COLO668 (cell line): ENCODE measurements at regions not wholly inside any gene's neighbourhood (a gene's known extent, or its start where the extent isn't known, plus 50 kb on each side); places are given as distances from the start of the nearest gene placed in this dataset.
"Not testable (repeated sequence)": the region's sequence is repeated elsewhere in the genome, so short reads cannot be mapped to it uniquely, and the experiment has no call there.

ENCODE experiments used
- DNase-seq: peaks from one replicate; lab custom pipeline; 2025; ENCODE audit not compliant: unreplicated experiment; lab: John Stamatoyannopoulos, UW

DNA sequence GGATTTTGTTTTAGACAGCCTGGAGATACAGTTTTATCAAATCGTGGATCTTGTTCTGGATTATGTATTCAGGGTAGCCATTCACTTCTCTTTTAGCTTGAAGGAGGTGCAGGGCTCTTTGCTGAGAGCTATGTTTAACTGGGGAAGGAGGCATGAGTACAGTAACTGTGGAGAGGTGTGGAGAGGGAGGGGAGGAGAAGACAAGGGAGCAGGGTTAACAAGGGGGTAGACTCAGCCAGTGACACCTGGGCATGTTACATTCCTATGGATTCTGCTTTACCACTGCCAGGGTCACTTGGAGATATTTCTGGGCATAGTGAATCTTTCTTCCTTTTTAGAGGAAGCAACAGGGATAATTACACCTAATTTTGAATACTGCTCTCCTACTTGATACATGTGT is 536.0 kb downstream of the TMEM135 start:
- no peak for DNase-seq

DNA sequence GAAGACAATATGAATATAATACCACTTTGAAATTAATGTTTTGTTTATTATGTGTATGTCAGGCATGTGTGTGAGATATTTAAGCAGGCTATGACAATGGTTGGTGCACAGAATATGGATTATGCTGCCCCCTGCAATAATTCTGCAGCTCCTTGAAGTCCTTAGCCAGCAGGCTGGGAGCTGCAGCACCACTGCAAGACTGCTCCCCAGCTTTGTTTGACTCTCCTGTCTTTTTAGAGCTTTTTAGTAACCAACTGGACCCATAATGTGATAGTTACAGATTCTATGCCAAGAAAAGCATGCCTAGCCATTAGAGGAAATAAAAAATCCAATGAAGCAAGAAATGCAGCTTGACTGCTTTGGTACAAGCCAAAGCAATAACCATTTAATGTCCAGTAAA is 535.1 kb downstream of the TMEM135 start:
- DNase-seq, result no peak

DNA sequence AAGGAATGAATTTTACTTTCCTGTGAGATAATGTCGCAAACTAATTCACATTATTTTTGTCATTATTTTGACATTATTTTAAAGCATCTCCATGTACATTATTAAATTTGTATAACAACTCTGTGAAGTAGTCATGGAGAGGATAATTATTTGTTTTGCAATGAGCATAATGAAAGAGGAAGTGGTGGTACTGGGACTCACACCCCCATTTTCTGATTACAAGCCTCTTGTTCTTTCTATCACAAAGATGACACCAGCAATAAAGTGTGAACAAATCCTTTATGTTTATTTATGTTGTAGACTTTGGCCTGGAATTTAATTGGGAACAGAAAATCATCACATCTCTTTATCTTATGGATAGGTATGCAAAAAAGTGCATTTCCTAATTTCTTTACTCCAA is 522.6 kb downstream of the TMEM135 start:
- no peak for DNase-seq

DNA sequence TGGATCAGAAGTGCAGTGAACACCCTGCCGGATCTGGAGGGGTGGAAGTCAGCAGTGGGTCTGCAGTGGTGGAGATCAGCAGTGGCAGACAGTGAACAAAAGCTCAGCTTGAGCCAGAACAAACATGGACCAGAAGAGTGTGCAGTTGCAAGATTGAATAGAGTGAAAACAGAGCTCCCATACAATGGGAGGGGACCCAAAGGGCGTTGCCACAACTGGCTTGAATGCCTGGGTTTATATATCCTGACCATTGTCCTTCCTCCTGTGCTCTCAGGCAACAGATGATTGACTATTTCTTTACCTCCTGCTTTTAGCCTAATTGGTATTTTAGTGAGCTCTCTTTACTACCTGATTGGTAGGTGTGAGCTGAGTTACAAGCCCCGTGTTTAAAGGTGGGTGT is 522.1 kb downstream of the TMEM135 start:
- peak; percentile 5 for DNase-seq

DNA sequence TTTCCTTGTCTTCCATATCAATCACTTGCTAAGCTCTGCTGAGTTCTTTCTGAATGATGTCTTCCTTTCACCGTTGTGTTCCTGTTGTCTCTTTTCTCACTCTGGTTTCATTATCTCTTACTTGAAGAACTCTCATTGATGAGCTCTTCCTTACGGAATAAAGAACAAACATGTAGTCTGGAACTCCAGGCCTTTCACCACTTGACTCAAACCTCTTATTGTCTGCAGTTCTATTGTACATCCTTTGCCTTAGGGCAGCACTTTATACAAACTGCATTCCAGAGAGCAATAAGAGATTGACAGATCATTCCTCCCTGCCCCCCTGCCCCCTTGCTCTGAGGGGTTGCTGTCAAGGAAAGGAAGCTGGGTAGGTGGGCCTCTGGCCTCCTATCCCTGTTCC is 517.4 kb downstream of the TMEM135 start:
- no peak for DNase-seq

DNA sequence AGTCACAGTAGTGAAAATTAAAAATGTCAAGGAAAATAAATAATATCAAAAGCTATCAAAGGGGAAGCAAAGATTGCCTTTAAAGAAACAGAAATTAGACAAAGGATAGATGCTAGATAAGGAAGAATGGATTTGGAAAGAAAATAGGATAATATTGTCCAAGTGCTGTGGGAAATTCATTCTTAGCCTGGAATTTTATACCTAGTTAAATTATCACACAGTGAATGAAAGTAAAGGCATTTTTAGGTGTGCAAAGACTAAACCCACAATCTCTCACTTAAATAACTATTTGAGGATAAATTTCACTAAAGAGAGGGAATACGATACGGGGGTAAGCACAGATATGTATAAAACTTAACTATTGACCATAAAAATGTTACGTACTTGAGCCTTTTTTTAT is 511.1 kb downstream of the TMEM135 start:
- no peak for DNase-seq

DNA sequence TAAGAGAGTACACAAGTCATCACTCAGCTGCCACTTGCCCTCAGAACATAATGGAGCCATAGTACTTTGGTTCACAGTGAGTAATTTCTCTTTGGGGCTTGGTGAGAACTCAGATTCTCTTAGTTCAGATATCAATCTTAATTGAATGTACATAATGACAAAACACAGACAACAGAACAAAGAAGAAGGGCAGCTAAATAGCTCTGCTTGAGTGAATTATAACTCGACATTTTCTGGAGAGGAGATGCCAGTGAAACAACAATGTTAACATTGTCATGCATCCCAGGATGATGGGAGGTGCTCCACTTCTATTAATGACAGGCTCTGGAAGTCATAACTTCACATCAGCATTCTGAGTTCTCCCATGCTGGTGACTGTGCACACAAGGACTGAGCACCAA is 508.1 kb downstream of the TMEM135 start:
- DNase-seq, result no peak

DNA sequence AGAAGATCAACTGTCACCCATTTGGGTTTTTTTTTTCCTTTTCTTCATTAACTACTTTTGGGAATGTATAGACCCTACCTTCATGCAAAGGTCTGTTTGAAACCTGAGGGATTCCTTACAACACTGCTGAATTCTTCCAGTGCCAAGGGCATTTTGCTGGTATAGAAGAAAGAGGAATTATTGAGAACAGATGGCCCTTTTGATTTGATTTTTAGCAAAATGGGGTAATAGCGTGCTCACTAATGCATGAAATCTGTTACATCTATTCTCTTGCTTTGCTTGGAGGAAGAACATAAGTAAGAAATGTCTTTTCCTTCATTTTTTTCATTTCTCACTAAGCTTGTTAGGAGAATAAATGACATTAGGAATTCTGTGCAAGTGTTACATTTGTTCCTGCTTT is 501.9 kb downstream of the TMEM135 start:
- DNase-seq, result no peak

DNA sequence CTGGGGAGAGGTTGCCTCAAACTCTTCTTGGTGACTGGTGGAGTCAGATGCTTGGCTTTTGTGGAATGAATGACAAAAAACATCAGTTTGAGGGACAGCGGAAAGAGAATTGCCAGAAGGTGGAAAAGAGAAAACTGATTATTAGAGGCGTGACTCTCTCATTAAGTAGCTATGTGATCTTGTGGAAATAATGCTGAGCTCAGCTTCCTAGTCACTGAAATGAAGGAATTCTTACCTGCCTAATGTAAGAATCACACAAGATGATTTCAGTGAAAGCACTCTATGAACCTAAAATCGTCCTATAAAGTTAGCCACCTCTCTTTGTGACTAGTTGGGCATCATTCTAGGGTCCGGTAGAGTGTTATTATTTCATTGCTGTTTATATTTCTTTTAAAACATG is 498.8 kb downstream of the TMEM135 start:
- DNase-seq, result no peak

DNA sequence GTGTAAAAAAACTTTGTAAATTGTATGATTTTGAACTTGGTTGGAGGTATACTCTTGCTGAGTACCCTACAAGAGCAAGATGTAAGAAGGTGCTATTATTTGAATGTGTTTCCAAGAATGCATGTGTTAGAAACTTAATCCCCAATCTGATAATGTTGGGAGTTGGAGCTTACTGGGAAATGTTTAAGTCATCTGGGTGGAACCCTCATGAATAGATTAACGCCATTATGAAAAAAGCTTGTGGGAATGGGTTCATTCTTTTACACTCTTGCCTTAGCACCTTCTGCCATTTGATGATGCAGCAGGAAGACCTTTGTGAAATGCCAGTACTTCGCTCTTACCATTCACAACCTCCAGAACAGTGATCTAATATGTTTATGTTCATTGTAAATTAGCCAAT is 498.3 kb downstream of the TMEM135 start:
- DNase-seq, result no peak

DNA sequence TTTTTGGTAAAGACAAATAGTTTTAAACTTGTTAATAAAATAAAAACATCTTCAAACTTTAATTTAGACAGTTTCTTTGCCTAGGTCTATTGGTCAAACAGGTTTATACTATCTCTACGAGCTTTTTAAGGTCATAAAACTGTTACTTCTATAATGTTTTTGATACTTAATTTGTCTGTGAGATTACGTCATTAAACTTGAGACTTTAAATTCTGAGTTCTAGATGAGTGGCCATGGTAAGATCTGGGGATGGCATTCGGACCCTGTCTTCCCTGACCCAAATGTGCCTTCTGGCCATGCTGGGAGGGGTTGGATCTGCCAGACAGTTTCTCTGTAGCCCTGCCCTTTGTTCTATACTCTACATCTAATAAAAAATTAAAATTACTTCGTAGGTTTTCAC is 497.8 kb downstream of the TMEM135 start:
- no peak for DNase-seq

DNA sequence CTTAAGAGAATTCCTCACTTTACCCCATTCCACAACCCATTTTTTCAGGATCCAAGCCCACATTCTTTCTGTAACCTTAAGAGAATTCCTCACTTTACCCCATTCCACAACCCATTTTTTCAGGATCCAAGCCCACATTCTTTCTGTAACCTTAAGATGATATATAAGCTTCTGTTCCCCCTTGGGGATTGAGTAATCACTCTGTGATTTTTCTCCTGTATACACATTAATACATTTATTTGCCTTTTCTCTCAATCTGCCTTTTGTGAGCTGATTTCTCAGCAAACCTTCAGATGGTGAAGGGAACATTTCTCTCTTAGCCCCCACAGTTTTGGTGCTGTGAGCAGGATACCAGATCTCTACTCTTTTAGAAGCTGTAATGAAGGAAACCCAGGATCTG is 494.1 kb downstream of the TMEM135 start:
- not testable (repeated sequence) for DNase-seq

DNA sequence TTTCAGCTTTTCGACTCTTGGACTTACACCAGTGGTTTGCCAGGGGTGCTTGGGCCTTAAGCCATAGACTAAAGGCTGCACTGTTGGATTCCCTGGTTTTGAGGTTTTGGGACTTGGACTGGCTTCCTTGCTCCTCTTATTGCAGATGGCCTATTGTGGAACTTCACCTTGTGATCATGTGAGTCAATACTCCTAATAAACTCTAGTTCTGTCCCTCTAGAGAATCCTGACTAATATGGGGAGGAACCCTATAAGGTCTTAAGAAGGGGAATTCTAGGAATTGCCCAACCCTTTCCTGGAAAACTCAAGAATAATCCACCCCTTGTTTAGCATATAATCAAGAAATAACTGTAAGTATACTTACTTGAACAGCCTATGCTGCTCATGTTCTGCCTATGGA is 491.8 kb downstream of the TMEM135 start:
- DNase-seq, result no peak

DNA sequence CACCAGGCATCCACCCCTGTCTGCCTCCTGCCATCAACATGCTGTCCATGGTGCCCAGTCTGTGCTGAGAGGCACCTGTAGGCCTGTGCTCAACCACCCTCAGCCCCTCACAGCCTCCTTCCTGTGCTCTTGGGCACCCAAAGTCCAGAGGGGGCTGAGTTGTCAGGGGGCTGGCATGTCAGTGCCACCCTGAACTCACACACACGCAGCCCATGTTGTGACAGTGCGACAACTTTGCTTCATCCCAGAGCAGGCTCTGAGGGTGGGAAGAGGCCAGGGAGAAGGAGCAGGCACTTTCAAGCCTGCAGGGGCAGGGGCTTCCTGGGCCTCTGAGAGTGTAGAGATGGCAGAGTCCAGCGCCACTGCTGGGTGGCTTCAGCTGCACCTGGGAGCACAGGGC is 491.0 kb downstream of the TMEM135 start:
- DNase-seq, result no peak

DNA sequence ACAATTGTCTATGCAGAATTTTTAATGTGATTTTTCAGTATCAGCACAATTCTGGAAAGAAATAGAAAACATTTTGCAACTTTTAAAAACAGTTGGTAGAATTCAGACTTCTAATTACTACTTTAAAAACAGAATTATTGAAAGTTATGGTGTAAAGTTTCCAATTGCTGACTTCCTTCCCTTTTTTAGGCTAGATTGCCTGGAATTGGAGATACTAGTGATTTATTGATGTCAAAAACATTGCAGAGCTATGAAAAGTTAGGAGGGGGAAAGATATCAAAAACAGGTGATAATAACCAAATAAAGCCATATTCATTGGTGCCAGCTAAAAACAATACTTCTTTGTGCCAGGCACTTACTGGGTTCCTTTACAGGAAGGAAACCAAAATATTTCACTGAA is 485.5 kb downstream of the TMEM135 start:
- no peak for DNase-seq

DNA sequence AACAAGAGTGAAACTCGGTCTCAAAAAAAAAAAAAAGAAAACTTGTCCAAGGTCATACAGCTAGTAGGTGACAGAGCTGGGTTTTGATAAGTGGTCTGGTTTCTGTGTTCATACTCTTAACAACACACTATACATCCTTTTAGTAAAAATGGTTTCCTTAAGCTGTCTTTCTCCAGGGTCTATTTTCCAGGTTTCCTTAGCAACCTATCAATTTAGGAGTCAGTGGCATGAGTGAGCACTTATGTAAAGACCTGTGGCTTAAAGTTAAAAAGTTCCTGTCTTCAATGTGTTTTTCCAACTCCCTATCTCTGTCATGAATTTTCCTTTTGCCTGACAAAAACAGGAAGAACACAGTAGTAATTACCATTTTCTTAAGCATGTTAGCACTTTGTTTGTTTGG is 480.5 kb downstream of the TMEM135 start:
- no peak for DNase-seq

DNA sequence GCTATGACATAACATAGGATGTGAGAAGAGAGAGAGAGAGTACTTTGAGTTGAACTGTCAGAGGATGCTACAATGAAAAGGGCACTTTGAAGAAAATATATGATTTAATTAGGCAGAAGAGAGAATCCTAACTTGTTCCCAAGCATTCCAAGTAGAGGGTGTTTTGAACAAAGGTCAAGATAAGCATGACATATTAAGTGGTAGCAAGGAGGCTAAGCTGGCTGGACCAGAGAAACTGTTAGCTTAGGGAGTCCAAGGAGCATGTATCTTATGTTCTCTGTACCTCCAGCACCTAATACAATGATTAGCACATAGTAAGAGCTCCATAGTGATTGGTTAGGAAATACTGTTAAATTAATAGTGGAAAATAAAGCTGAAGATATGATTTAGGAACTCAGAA is 479.6 kb downstream of the TMEM135 start:
- no peak for DNase-seq

DNA sequence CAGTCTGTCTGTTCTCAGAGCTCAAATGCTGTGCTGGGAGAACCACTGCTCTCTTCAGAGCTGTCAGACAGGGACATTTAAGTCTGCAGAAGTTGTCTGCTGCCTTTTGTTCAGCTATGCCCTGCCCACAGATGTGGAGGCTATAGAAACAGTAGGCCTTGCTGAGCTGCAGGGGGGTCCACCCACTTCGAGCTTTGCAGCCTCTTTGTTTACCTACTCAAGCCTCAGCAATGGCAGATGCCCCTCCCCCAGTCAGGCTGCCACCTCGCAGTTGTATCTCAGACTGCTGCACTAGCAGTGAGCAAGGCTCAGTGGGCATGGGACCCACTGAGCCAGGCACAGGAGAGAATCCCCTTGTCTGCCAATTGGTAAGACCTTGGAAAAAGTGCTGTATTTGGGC is 470.0 kb downstream of the TMEM135 start:
- not testable (repeated sequence) for DNase-seq

DNA sequence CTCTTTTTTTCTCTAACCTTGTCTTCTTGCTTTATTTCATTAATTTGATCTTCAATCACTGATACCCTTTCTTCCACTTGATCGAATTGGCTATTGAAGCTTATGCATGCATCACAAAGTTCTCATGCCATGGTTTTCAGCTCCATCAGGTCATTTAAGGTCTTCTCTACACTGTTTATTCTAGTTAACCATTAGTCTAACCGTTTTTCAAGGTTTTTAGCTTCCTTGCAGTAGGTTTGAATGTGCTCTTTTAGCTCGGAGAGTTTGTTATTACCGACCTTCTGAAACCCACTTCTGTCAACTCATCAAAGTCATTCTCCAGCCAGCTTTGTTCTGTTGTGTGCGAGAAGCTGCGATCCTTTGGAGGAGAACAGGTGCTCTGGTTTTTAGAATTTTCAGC is 469.2 kb downstream of the TMEM135 start:
- not testable (repeated sequence) for DNase-seq

DNA sequence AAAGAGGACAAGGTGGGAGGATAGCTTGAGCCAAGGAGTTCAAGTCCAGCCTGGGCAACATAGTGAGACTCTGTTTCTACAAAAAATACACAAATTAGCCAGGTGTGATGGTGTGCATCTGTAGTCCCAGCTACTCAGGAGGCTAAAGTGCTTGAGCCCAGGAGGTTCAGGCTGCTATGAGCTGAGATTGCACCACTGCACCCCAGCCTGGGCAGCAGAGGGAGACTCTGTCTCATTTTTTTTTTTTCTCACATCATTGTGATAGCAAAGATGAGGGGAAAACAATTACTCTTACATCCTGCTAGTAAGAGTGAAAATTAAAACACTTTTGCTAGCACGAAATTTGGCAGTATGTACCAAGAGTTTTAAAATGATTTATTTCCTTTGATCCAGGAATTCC is 463.7 kb downstream of the TMEM135 start:
- DNase-seq, result no peak

DNA sequence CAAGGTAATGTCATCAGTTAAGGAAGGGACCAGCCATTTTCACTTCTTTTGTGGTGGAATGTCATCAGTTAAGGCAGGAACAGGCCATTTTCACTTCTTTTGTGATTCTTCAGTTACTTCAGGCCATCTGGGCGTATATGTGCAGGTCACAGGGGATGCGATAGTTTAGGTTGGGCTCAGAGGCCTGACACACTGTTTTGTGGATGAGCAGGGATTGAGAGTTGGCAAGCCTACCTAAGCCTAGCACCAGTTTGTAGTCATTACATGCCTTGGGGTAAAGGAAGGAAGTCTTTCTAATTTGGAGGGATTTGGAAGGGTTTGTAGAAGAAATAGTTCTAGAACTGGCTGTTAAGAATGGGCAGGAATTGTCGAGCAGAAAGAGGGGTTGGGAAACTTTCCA is 457.2 kb downstream of the TMEM135 start:
- not testable (repeated sequence) for DNase-seq

DNA sequence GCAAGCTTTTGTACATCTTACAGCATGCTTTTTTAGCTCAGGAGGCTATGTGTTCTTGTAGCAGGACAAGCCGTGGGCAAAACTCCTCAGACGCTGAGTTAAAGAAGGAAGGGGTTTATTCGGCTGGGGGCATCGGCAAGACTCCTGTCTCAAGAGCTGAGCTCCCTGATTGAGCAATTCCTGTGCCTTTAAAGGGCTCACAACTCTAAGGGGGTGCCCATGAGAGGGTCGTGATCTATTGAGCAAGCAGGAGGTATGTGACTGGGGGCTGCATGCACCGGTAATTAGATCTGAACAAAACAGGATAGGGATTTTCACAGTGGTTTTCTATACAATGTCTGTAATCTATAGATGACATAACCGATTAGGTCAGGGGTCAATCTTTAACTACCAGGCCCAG is 456.3 kb downstream of the TMEM135 start:
- not testable (repeated sequence) for DNase-seq

DNA sequence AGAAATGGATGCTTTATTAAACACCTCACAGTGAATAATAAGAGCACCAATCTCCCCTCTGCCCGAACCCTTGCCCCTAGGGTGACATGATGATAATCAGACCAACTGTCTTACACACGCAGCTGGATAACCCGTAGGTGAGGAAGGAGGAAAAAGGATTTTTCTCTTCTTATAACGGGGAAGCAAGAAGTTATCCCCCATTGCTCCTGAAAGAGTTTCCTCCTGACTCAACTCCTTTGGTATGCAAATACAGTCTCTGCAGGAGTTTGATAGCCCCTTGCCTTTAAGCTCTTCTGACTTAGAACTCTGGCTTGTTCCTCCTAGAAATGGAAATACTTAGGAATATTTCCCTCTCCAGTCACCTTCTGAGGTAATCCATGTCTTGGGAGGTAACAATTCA is 455.8 kb downstream of the TMEM135 start:
- DNase-seq, result no peak

DNA sequence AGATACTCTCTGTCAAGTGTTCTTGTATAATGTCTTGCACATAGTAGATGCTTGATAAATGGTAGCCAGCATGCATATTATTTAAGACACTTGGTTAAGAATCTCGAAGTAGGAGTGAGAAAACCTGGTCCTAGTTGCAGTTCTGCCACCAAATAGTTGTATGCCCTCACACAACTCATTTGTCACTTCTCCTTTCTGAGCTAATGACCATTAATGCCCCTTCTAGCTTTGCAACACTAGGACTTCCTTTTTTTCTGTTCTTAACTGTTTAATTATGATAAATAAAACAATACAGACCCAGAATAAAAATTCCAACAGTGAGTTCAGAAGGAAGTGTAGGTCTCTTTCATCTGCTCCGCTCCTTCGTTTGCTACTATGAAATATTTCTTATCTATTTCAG is 453.6 kb downstream of the TMEM135 start:
- no peak for DNase-seq
